ENCODE measurements at regions not wholly inside any gene's neighbourhood (a gene's known extent, or its start where the extent isn't known, plus 50 kb on each side); places are given as distances from the start of the nearest gene placed in this dataset.

- DNase-seq (ENCODE audit: low read depth) = peak; percentile 30
These were observed 1438.6 kb downstream of the UQCRFS1 start for GRCh38 chr19:27774337-27774736.

- no peak for DNase-seq (ENCODE audit: low read depth)
These were observed 1439.4 kb downstream of the UQCRFS1 start for GRCh38 chr19:27773318-27774094.

GRCh38 chr19:27772059-27772458 lies 1440.9 kb downstream of the UQCRFS1 start:
- no peak for DNase-seq (ENCODE audit: low read depth)

GRCh38 chr19:27770095-27770494 lies 1442.9 kb downstream of the UQCRFS1 start:
- no peak for DNase-seq (ENCODE audit: low read depth)

- DNase-seq (ENCODE audit: low read depth) = no peak
These were observed 1445.7 kb downstream of the UQCRFS1 start for GRCh38 chr19:27767234-27767633.

- DNase-seq (ENCODE audit: low read depth) = no peak
These were observed 1446.8 kb downstream of the UQCRFS1 start for GRCh38 chr19:27765912-27766725.

- no peak for DNase-seq (ENCODE audit: low read depth)
These were observed 1447.6 kb downstream of the UQCRFS1 start for GRCh38 chr19:27765397-27765796.

- no peak for DNase-seq (ENCODE audit: low read depth)
These were observed 1448.7 kb downstream of the UQCRFS1 start for GRCh38 chr19:27764186-27764804.

GRCh38 chr19:27762933-27763332 lies 1450.0 kb downstream of the UQCRFS1 start:
- DNase-seq (ENCODE audit: low read depth) = no peak

- no peak for DNase-seq (ENCODE audit: low read depth)
These were observed 1453.1 kb downstream of the UQCRFS1 start for GRCh38 chr19:27759896-27760295.

- DNase-seq (ENCODE audit: low read depth) = no peak
These were observed 1454.1 kb downstream of the UQCRFS1 start for GRCh38 chr19:27758626-27759505.

GRCh38 chr19:27754700-27755099 lies 1458.3 kb downstream of the UQCRFS1 start:
- DNase-seq (ENCODE audit: low read depth) = no peak

- DNase-seq (ENCODE audit: low read depth) = no peak
These were observed 1459.3 kb downstream of the UQCRFS1 start for GRCh38 chr19:27753622-27754021.

GRCh38 chr19:27752530-27753184 lies 1460.3 kb downstream of the UQCRFS1 start:
- no peak for DNase-seq (ENCODE audit: low read depth)

- DNase-seq (ENCODE audit: low read depth) = no peak
These were observed 1461.9 kb downstream of the UQCRFS1 start for GRCh38 chr19:27751044-27751391.

GRCh38 chr19:27750391-27751043 lies 1462.4 kb downstream of the UQCRFS1 start:
- no peak for DNase-seq (ENCODE audit: low read depth)

GRCh38 chr19:27748551-27749152 lies 1464.3 kb downstream of the UQCRFS1 start:
- DNase-seq (ENCODE audit: low read depth) = no peak

GRCh38 chr19:27746691-27747380 lies 1466.1 kb downstream of the UQCRFS1 start:
- no peak for DNase-seq (ENCODE audit: low read depth)

- no peak for DNase-seq (ENCODE audit: low read depth)
These were observed 1466.9 kb downstream of the UQCRFS1 start for GRCh38 chr19:27745978-27746542.

All from ELR (cell line).